IPS DF 6.9 (cell line): ENCODE measurements at regions not wholly inside any gene's neighbourhood (a gene's known extent, or its start where the extent isn't known, plus 50 kb on each side); places are given as distances from the start of the nearest gene placed in this dataset.
A peak's percentile ranks its signal among the peaks of the same experiment; 100 is the strongest.
"Not testable (repeated sequence)": the region's sequence is repeated elsewhere in the genome, so short reads cannot be mapped to it uniquely, and the experiment has no call there.

Experiments used
- DNase-seq: peaks from one replicate; pipeline ENCODE4 v3.0.0-alpha.2; 2013; ENCODE audit warnings: low read depth, low spot score
- H3K27ac ChIP-seq: one replicate; pipeline ENCODE4 v1.5.1; 2013; ENCODE audit warnings: low read length, control low read depth
- H3K27me3 ChIP-seq: 2 replicates; pipeline ENCODE4 v1.6.1; 2013; ENCODE audit warnings: mild to moderate bottlenecking, low read length; ENCODE audit not compliant: control insufficient read depth, insufficient read depth
- H3K36me3 ChIP-seq: 2 replicates; pipeline ENCODE4 v1.6.1; 2013; ENCODE audit warnings: low read length; ENCODE audit not compliant: control insufficient read depth, insufficient read depth
- H3K4me1 ChIP-seq: 2 replicates; pipeline ENCODE4 v1.6.1; 2013; ENCODE audit warnings: low read length; ENCODE audit not compliant: control insufficient read depth, insufficient read depth
- H3K4me3 ChIP-seq: 2 replicates; pipeline ENCODE4 v1.5.1; 2013; ENCODE audit warnings: mild to moderate bottlenecking, low read length
- H3K9me3 ChIP-seq: 2 replicates; pipeline ENCODE4 v1.6.1; 2013; ENCODE audit warnings: low read length, inconsistent platforms; ENCODE audit not compliant: control insufficient read depth, insufficient read depth
- WGBS: extraction: QIAGEN DNeasy Blood & Tissue Kit; methylation state at CpG from one replicate; pipeline ENCODE4 v1.1.7; 2013; ENCODE audit warnings: mixed read lengths, missing lambda C conversion rate; ENCODE audit not compliant: insufficient read length, insufficient coverage; 5-methylcytosine and 5-hydroxymethylcytosine counted together

DNA sequence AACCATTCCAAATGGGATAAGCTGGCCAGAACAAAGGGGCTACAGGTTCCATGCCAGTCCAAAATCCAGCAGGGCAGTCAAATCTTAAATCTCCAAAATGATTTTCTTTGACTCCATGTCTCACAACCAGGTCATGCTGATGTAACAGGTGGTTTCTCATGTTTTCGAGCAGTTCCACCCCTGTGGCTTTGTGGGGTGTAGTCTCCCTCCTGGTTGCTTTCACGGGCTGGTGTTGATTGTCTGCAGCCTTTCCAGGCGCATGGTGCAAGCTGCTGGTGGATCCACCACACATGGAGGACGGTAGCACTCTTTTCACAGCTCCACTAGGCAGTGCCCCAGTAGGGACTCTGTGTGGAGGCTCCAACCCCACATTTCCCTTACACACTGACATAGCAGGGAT lies 425.5 kb upstream of the FTMT start:
- no CpG with 5 or more reads among the region's 4 CpGs for WGBS

DNA sequence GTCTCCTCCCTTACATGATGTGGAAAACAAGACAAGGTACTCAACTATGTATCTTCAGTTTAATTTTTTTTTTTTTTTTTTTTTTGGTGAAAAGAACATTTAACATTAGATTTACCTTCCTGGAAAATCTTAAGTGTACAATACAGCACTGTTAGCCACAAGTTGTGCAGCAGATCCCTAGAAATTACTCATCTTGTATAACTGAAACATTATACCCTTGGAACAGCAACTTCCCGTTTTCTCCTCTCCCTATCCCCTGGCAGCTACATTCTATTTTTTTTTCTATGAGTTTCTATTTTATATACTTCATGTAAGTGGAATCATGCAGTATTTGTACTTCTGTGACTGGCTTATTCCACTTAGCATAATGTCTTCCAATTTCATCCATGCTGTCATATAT lies 421.9 kb upstream of the FTMT start:
- H3K9me3 ChIP-seq: no peaks in the 10 kb centered on the region
- H3K27me3 ChIP-seq: no peaks in the 10 kb centered on the region
- WGBS: no CpG with 5 or more reads among the region's 1 CpG
- DNase-seq: no peak
- no peaks in the 10 kb centered on the region for H3K36me3 ChIP-seq
- H3K4me3 ChIP-seq: no peak overlapping the region
- no peak overlapping the region for H3K27ac ChIP-seq
- H3K4me1 ChIP-seq: no peaks in the 10 kb centered on the region

More for the DNA sequence above, 425.5 kb upstream of the FTMT start:
- Histone ChIP-seq H3K9me3 (no peaks in the 10 kb centered on the region), H3K4me3 (no peak overlapping the region), H3K36me3 (no peaks in the 10 kb centered on the region), H3K27me3 (no peaks in the 10 kb centered on the region), H3K4me1 (no peaks in the 10 kb centered on the region), H3K27ac (no peak overlapping the region)
- DNase-seq: no peak

DNA sequence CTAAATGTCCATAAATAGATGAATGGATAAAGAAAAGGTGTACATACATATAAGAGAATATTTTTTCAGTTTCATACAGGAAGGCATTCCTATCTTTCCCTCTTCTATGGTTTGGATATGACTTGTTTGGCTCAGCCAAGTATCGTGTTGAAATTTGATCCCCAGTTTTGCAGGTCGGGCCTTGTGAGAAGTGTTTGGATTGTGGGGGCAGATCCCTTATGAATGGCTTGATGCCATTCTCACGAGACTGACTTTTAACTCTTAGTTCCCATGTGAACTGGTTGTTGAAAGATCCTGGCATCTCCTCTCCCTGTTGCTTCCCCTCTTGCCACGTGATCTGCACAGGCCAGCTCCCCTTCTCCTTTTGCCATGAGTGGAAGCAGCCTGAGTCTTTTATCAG lies 421.1 kb upstream of the FTMT start:
- Histone ChIP-seq H3K27me3 (no peaks in the 10 kb centered on the region), H3K4me1 (no peaks in the 10 kb centered on the region), H3K9me3 (no peaks in the 10 kb centered on the region), H3K36me3 (no peaks in the 10 kb centered on the region), H3K27ac (no peak overlapping the region), H3K4me3 (no peak overlapping the region)
- peak; percentile 4 for DNase-seq
- no CpG with 5 or more reads among the region's 4 CpGs for WGBS

DNA sequence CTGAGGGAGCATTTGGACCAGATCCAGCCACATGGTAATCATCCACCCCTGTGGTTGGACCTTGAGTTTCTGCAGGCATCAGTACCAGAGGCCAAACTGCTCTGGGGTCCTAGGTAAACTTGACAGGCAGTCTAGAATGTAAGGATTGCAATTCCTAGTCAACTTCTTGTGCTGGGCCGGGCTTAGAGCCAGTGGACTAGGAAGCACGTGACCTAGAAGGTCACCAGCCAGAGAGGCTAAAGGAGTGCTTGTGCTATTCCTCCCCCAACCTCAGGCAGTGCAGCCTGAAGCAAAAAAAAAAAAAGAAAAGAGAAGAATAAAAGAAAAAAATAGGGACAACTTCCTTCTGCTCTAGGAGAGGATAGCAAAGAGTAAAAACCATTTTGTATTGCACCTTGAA lies 406.2 kb upstream of the FTMT start:
- DNase-seq: no peak

DNA sequence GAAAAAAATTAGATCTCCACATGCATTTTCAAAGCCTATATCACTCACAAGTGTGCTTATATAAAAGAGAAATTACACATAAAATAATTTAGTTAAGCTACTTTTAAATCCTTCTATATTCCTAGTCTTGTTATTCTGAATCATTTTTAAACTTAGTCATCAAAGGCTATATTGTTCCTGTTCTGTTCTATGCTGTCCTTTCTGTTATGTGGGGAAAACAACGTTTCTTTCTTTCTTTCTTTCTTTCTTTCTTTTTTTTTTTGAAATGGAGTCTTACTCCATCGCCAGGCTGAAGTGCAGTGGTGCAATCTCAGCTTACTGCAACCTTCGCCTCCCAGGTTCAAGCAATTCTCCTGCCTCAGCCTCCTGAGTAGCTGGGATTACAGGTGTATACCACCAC lies 389.2 kb upstream of the FTMT start:
- no peaks in the 10 kb centered on the region for H3K36me3 ChIP-seq
- WGBS: no CpG with 5 or more reads among the region's 3 CpGs

More for the DNA sequence above, 406.2 kb upstream of the FTMT start:
- Histone ChIP-seq H3K4me1 (no peaks in the 10 kb centered on the region), H3K36me3 (no peaks in the 10 kb centered on the region), H3K4me3 (no peak overlapping the region), H3K27me3 (no peaks in the 10 kb centered on the region), H3K9me3 (no peaks in the 10 kb centered on the region), H3K27ac (no peak overlapping the region)
- no CpG with 5 or more reads among the region's 2 CpGs for WGBS

DNA sequence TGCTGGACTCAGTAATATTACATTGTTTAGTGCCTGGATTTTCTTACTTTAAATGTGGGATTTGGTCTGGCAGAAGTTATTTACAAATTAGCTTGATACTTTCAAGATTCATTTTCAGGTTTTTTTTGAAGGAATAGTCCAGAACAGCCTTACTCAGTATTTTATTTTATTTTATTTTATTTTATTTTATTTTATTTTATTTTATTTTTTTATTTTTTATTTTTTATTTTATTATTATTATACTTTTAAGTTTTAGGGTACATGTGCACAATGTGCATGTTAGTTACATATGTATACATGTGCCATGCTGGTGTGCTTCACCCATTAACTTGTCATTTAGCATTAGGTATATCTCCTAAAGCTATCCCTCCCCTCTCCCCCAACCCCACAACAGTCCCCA lies 380.5 kb upstream of the FTMT start:
- H3K27me3 ChIP-seq, DNase-seq, H3K4me1 ChIP-seq, H3K4me3 ChIP-seq, H3K27ac ChIP-seq, H3K9me3 ChIP-seq, H3K36me3 ChIP-seq: not testable (repeated sequence)

More for the DNA sequence above, 389.2 kb upstream of the FTMT start:
- Histone ChIP-seq H3K4me3 (no peak overlapping the region), H3K4me1 (no peaks in the 10 kb centered on the region), H3K9me3 (no peaks in the 10 kb centered on the region), H3K27me3 (no peaks in the 10 kb centered on the region), H3K27ac (no peak overlapping the region)
- DNase-seq: no peak

DNA sequence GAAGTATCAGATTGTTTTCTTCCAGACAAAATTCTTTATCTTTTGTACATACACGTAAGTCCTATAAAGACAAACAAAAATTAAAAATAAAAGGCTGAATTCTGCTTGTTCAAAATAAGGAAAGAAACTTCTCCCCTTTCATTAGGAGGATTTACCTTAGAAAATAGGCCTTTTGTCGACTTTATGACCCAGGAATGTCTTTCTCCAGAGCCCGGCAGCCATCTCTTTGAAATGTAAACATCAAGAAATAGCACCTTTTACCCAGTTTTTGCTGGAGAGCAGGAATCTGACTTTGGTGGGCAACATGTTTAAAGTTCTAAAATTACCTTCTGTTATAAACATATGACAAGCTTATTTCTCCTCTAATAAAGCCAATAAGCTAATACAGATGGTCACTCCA lies 373.0 kb upstream of the FTMT start:
- Histone ChIP-seq H3K27me3 (no peaks in the 10 kb centered on the region), H3K36me3 (no peaks in the 10 kb centered on the region), H3K27ac (no peak overlapping the region), H3K4me3 (no peak overlapping the region), H3K4me1 (peaks cover 2% of the 10 kb centered on the region), H3K9me3 (no peaks in the 10 kb centered on the region)
- no peak for DNase-seq
- no CpG with 5 or more reads among the region's 3 CpGs for WGBS

DNA sequence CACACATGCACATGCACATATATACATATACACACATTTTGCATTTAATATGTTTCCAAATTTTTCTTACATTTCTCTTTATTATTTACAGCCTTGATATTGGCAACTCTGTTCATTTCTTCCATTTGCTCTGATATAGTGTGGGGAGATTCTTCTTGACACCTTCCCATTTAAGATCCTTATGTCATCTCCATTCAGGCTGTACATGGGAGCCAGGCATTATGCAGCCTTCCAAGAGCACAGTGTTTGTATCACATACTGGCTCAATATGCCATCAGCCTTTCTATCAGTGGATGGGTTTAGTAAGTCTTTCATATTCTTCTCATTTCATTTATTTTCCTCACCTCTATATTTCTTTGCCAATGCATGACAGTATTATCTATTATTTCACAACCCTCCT lies 372.3 kb upstream of the FTMT start:
- no peak for DNase-seq
- H3K9me3 ChIP-seq: no peaks in the 10 kb centered on the region
- no peak overlapping the region for H3K4me3 ChIP-seq
- no peaks in the 10 kb centered on the region for H3K27me3 ChIP-seq
- no peak overlapping the region for H3K27ac ChIP-seq
- H3K36me3 ChIP-seq: no peaks in the 10 kb centered on the region
- H3K4me1 ChIP-seq: peaks cover 2% of the 10 kb centered on the region

DNA sequence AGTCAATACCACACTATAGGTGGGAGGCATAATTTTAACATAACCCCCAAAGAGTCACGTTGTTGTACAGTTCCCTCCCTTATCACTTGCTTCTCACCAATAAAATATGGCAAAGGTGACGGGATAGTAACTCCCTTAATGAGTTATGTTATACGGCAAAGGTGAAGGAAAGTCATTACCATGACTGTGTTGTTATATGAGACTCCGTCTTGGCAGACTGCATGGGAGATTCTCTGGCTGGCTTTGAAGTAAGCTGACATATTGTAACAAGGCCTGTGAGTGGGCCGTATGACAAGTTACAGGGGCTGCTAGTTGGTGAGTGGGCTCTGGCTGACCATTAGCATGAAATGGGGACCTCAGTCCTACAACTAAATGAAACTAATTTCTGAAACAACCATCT lies 366.4 kb upstream of the FTMT start:
- H3K36me3 ChIP-seq: no peaks in the 10 kb centered on the region
- no peaks in the 10 kb centered on the region for H3K27me3 ChIP-seq
- H3K9me3 ChIP-seq: no peaks in the 10 kb centered on the region
- H3K27ac ChIP-seq: no peak overlapping the region
- no CpG with 5 or more reads among the region's 5 CpGs for WGBS
- DNase-seq: no peak
- no peak overlapping the region for H3K4me3 ChIP-seq
- no peaks in the 10 kb centered on the region for H3K4me1 ChIP-seq

DNA sequence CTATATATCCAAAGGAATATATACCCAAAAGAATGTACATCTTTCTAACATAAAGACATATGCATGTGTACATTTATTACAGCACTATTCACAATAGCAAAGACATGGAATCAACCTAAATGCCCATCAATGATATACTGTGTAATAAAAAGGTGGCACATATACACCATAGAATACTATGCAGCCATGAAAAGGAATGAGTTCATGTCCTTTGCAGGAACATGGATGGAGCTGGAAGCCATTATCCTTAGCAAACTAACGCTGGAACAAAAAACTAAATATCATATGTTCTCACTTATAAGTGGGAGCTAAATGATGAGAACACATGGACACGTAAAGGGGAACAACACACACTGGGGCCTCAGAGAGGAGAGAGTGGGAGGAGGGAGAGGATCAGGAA lies 365.7 kb upstream of the FTMT start:
- H3K4me3 ChIP-seq, H3K36me3 ChIP-seq, H3K4me1 ChIP-seq, DNase-seq, H3K27ac ChIP-seq, H3K9me3 ChIP-seq, H3K27me3 ChIP-seq: not testable (repeated sequence)
- no CpG with 5 or more reads among the region's 2 CpGs for WGBS

DNA sequence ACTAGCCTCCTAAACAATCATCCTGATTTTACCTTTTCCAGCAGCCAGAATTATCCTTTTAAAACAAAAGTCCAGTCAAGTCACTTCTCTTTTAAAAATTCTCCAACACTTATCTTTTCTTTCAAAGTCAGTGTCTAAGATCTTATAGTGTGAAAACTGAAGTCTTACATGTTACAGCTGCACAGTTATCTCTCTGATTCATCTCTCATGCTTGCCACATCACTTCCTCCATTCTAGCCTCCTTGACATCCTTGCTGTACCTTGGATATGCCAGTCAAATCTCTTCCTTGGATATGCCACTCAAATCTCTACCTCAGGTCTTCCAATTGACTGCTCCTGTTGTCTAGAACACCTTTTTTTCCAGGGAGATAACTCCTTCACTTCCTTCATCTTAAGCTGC lies 361.7 kb upstream of the FTMT start:
- Histone ChIP-seq H3K9me3 (no peaks in the 10 kb centered on the region), H3K27me3 (no peaks in the 10 kb centered on the region), H3K4me3 (no peak overlapping the region), H3K4me1 (no peaks in the 10 kb centered on the region), H3K36me3 (no peaks in the 10 kb centered on the region), H3K27ac (no peak overlapping the region)
- DNase-seq: no peak
